ENCODE measurements at regions not wholly inside any gene's neighbourhood (a gene's known extent, or its start where the extent isn't known, plus 50 kb on each side); places are given as distances from the start of the nearest gene placed in this dataset.

GRCh38 chr9:108642871-108643270 is 212.9 kb downstream of the ACTL7B start:
- DNase-seq (ENCODE audit: low spot score) (no peak), ATAC-seq (ENCODE audit: low read depth) (no peak)
- no peaks in the 10 kb centered on the region for H3K36me3 ChIP-seq (ENCODE audit: low read depth)
- no peaks in the 10 kb centered on the region for H3K9me3 ChIP-seq (ENCODE audit: severe bottlenecking)
- no peak overlapping the region for H3K4me3 ChIP-seq (ENCODE audit: severe bottlenecking)
- H3K27me3 ChIP-seq (ENCODE audit: insufficient read depth, poor library complexity, severe bottlenecking): no peaks in the 10 kb centered on the region
- TF ChIP-seq CTCF (IDR thresholded peaks at IDR 0.05; ENCODE audit: poor library complexity, severe bottlenecking): no peak
- H3K27ac ChIP-seq (ENCODE audit: poor library complexity, severe bottlenecking): no peak overlapping the region
- H3K4me1 ChIP-seq (ENCODE audit: insufficient read depth, poor library complexity, severe bottlenecking): no peaks in the 10 kb centered on the region

DNA sequence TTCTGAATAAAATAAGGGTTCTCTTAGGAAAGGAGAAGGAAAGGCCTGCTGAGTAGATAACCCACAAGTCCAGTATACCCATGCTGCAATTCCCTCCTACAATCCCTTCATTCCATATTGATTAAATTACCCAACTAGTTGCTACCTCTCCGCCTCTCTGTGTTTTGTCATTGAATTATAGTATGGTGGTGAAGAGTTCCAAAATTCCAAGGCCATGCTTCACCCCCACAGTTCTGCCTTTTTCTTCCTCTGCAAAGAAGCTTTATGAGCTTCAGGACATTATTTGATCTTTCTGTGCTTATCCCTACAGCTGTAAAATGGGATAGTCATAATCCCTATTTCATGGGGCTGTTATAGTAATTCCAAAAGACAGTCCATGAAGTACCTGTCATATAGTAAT is 215.6 kb downstream of the ACTL7B start:
- no peak for ATAC-seq (ENCODE audit: low read depth)
- Histone ChIP-seq H3K9me3 (ENCODE audit: severe bottlenecking) (no peaks in the 10 kb centered on the region), H3K27me3 (ENCODE audit: insufficient read depth, poor library complexity, severe bottlenecking) (no peaks in the 10 kb centered on the region), H3K27ac (ENCODE audit: poor library complexity, severe bottlenecking) (no peak overlapping the region), H3K4me1 (ENCODE audit: insufficient read depth, poor library complexity, severe bottlenecking) (peaks cover 5% of the 10 kb centered on the region), H3K36me3 (ENCODE audit: low read depth) (no peaks in the 10 kb centered on the region), H3K4me3 (ENCODE audit: severe bottlenecking) (no peak overlapping the region)
- no peak for TF ChIP-seq CTCF (IDR thresholded peaks at IDR 0.05; ENCODE audit: poor library complexity, severe bottlenecking)
- no peak for DNase-seq (ENCODE audit: low spot score)

- Histone ChIP-seq H3K27me3 (ENCODE audit: insufficient read depth, poor library complexity, severe bottlenecking) (no peaks in the 10 kb centered on the region), H3K27ac (ENCODE audit: poor library complexity, severe bottlenecking) (no peak overlapping the region), H3K4me1 (ENCODE audit: insufficient read depth, poor library complexity, severe bottlenecking) (peaks cover 10% of the 10 kb centered on the region), H3K4me3 (ENCODE audit: severe bottlenecking) (no peak overlapping the region), H3K36me3 (ENCODE audit: low read depth) (no peaks in the 10 kb centered on the region), H3K9me3 (ENCODE audit: severe bottlenecking) (no peaks in the 10 kb centered on the region)
- TF ChIP-seq CTCF (IDR thresholded peaks at IDR 0.05; ENCODE audit: poor library complexity, severe bottlenecking): no peak
- DNase-seq (ENCODE audit: low spot score) (no peak), ATAC-seq (ENCODE audit: low read depth) (no peak)
Measured at GRCh38 chr9:108639696-108640095, 216.1 kb downstream of the ACTL7B start.

DNA sequence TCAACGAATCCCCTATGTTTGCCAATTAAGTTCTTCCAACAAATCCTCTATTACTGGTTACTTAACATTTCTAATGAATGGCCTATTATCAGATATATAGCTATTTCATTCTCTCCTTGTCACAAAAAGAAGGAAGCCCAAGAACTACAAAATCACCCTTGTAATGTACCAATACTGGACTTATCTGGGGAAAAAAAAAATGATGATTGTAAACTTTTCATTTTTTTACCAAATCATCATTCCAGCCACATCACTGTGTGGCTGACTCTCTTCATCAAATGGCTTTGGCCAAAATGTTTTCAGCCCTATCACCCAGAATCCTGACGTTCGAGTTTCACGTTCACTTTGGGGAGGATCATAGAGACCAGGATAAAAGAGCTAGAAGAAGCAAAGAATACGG is 216.7 kb downstream of the ACTL7B start:
- no peak for TF ChIP-seq CTCF (IDR thresholded peaks at IDR 0.05; ENCODE audit: poor library complexity, severe bottlenecking)
- no peaks in the 10 kb centered on the region for H3K9me3 ChIP-seq (ENCODE audit: severe bottlenecking)
- no peak overlapping the region for H3K27ac ChIP-seq (ENCODE audit: poor library complexity, severe bottlenecking)
- no peaks in the 10 kb centered on the region for H3K36me3 ChIP-seq (ENCODE audit: low read depth)
- no peaks in the 10 kb centered on the region for H3K27me3 ChIP-seq (ENCODE audit: insufficient read depth, poor library complexity, severe bottlenecking)
- ATAC-seq (ENCODE audit: low read depth) (no peak), DNase-seq (ENCODE audit: low spot score) (no peak)
- H3K4me3 ChIP-seq (ENCODE audit: severe bottlenecking): no peak overlapping the region
- H3K4me1 ChIP-seq (ENCODE audit: insufficient read depth, poor library complexity, severe bottlenecking): peaks cover 16% of the 10 kb centered on the region

GRCh38 chr9:108637340-108637739 is 218.4 kb downstream of the ACTL7B start:
- Histone ChIP-seq H3K36me3 (ENCODE audit: low read depth) (no peaks in the 10 kb centered on the region), H3K27ac (ENCODE audit: poor library complexity, severe bottlenecking) (no peak overlapping the region), H3K27me3 (ENCODE audit: insufficient read depth, poor library complexity, severe bottlenecking) (no peaks in the 10 kb centered on the region), H3K4me3 (ENCODE audit: severe bottlenecking) (no peak overlapping the region), H3K9me3 (ENCODE audit: severe bottlenecking) (no peaks in the 10 kb centered on the region), H3K4me1 (ENCODE audit: insufficient read depth, poor library complexity, severe bottlenecking) (peaks cover 20% of the 10 kb centered on the region)
- DNase-seq (ENCODE audit: low spot score): no peak
- no peak for TF ChIP-seq CTCF (IDR thresholded peaks at IDR 0.05; ENCODE audit: poor library complexity, severe bottlenecking)
- ATAC-seq (ENCODE audit: low read depth): no peak

Measured in RWPE2 (cell line).